GM23248 (cell line): ENCODE measurements at regions not wholly inside any gene's neighbourhood (a gene's known extent, or its start where the extent isn't known, plus 50 kb on each side); places are given as distances from the start of the nearest gene placed in this dataset.

Experiments
- EZH2 ChIP-seq: fragments of 200-600 bp; sonication (generic); IDR thresholded peaks from 2 replicates; pipeline ENCODE4 v1.6.1; 2018; ENCODE audit warnings: antibody characterized with exemption, mild to moderate bottlenecking; ENCODE audit not compliant: insufficient read depth, poor library complexity, severe bottlenecking
- EZH2phosphoT487 ChIP-seq: fragments of 200-600 bp; sonication (generic); IDR thresholded peaks from 2 replicates; pipeline ENCODE4 v1.6.1; 2018; ENCODE audit warnings: antibody characterized with exemption, moderate library complexity, mild to moderate bottlenecking, low read depth; ENCODE audit not compliant: insufficient read depth

- no peak for TF ChIP-seq EZH2
- TF ChIP-seq EZH2phosphoT487 = no peak
Measured at GRCh38 chr18:29730073-29730472, 1312.5 kb downstream of the DSC3 start.
